ENCODE measurements at regions not wholly inside any gene's neighbourhood (a gene's known extent, or its start where the extent isn't known, plus 50 kb on each side); places are given as distances from the start of the nearest gene placed in this dataset.
"Not testable (repeated sequence)": the region's sequence is repeated elsewhere in the genome, so short reads cannot be mapped to it uniquely, and the experiment has no call there.

DNA sequence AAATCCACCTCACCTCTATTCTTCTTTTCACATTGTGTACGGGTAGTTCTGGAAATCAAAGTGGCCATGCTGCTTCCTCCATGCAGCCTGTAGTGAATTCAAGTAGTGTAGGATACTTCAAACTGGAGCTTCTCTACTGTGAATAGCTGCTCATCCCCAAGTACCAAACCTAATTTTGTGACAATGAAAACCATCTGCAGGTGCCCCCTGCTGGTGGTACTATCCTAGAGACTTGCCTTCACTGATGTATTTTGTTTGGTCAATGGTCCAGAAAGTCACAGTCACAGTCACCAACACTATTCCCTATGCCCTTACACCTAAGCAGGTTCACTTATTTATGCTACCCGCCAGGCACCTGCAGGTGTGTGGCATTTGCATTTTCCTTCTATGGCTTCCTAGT, 170.0 kb upstream of the NBPF19 start:
- not testable (repeated sequence) for TF ChIP-seq PATZ1 (CRISPR knock-in tag; IDR thresholded peaks at IDR 0.05; ENCODE audit: borderline replicate concordance); CSRNP3 (CRISPR knock-in tag; IDR thresholded peaks at IDR 0.05); ESRRG (CRISPR knock-in tag; IDR thresholded peaks at IDR 0.05); ZNF565 (CRISPR knock-in tag; conservative IDR thresholded peaks at IDR 0.05; ENCODE audit: low read depth); ZFP3 (CRISPR knock-in tag; IDR thresholded peaks at IDR 0.05); ZFP30 (CRISPR knock-in tag; IDR thresholded peaks at IDR 0.05); OSR1 (CRISPR knock-in tag; IDR thresholded peaks at IDR 0.05); RARB (CRISPR knock-in tag; IDR thresholded peaks at IDR 0.05); TCF4 (CRISPR knock-in tag; IDR thresholded peaks at IDR 0.05; ENCODE audit: borderline replicate concordance); BACH2 (CRISPR knock-in tag; IDR thresholded peaks at IDR 0.05; ENCODE audit: borderline replicate concordance)
- TF ChIP-seq, protein P1, sequence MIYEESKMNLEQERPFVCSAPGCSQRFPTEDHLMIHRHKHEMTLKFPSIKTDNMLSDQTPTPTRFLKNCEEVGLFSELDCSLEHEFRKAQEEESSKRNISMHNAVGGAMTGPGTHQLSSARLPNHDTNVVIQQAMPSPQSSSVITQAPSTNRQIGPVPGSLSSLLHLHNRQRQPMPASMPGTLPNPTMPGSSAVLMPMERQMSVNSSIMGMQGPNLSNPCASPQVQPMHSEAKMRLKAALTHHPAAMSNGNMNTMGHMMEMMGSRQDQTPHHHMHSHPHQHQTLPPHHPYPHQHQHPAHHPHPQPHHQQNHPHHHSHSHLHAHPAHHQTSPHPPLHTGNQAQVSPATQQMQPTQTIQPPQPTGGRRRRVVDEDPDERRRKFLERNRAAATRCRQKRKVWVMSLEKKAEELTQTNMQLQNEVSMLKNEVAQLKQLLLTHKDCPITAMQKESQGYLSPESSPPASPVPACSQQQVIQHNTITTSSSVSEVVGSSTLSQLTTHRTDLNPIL (CRISPR knock-in tag; IDR thresholded peaks at IDR 0.05; ENCODE audit: low read depth): not testable (repeated sequence)

All from SK-N-SH treated with all-trans-retinoic acid at 6 μM for 48 hours (cell line).